Neuronal stem cell (in vitro differentiated cells): ENCODE measurements at regions not wholly inside any gene's neighbourhood (a gene's known extent, or its start where the extent isn't known, plus 50 kb on each side); places are given as distances from the start of the nearest gene placed in this dataset.

Experiments used
- DNase-seq: peaks from one replicate; pipeline ENCODE4 v3.0.0-alpha.2; 2013; ENCODE audit warnings: low spot score
- H2AFZ ChIP-seq: one replicate; pipeline ENCODE4 v1.6.1; 2013; ENCODE audit warnings: mild to moderate bottlenecking, low read length, inconsistent platforms
- H2AK5ac ChIP-seq: 2 replicates; pipeline ENCODE4 v1.6.1; 2013; ENCODE audit warnings: low read depth, mild to moderate bottlenecking, inconsistent platforms, low read length, moderate library complexity, mixed read lengths
- H2BK120ac ChIP-seq: 2 replicates; pipeline ENCODE4 v1.6.1; 2013; ENCODE audit warnings: low read depth, mild to moderate bottlenecking, inconsistent platforms, low read length, moderate library complexity, mixed read lengths
- H2BK12ac ChIP-seq: one replicate; pipeline ENCODE4 v1.6.1; 2013; ENCODE audit warnings: low read length, inconsistent platforms
- H2BK15ac ChIP-seq: 2 replicates; pipeline ENCODE4 v1.6.1; 2013; ENCODE audit warnings: mild to moderate bottlenecking, low read length, inconsistent platforms, mixed read lengths
- H2BK5ac ChIP-seq: one replicate; pipeline ENCODE4 v1.6.1; 2013; ENCODE audit warnings: inconsistent platforms, mild to moderate bottlenecking, low read length, moderate library complexity
- H3K14ac ChIP-seq: one replicate; pipeline ENCODE4 v1.6.1; 2013; ENCODE audit warnings: low read length, inconsistent platforms
- H3K18ac ChIP-seq: 2 replicates; pipeline ENCODE4 v1.6.1; 2013; ENCODE audit warnings: low read length, inconsistent platforms
- H3K23ac ChIP-seq: 2 replicates; pipeline ENCODE4 v1.6.1; 2013; ENCODE audit warnings: low read depth, mild to moderate bottlenecking, mixed read lengths, low read length, inconsistent platforms; ENCODE audit not compliant: poor library complexity
- H3K27ac ChIP-seq: replicated peaks from 3 replicates; pipeline ENCODE4 v1.5.1; 2013; ENCODE audit warnings: low read length, inconsistent platforms
- H3K27me3 ChIP-seq, 3 experiments: 2 replicates each; pipeline ENCODE4 v1.6.1; 2013; ENCODE audit warnings: low read length in 3 of 3, mild to moderate bottlenecking in 2 of 3, inconsistent platforms in 1 of 3, low read depth in 1 of 3, mixed read lengths in 1 of 3, moderate library complexity in 1 of 3; ENCODE audit not compliant: control insufficient read depth in 3 of 3, insufficient read depth in 3 of 3
- H3K36me3 ChIP-seq, 2 donors: replicated peaks in 1 of 2; 2 replicates each; pipeline ENCODE4 v1.6.1; 2013; ENCODE audit warnings: low read length in 2 of 2; ENCODE audit not compliant: control insufficient read depth in 2 of 2, insufficient read depth in 2 of 2
- H3K4ac ChIP-seq: 2 replicates; pipeline ENCODE4 v1.6.1; 2013; ENCODE audit warnings: inconsistent platforms, mild to moderate bottlenecking, low read length, moderate library complexity
- H3K4me1 ChIP-seq, 2 donors: 1 replicate in 1 of 2; 2 replicates in 1 of 2; pipeline ENCODE4 v1.6.1; 2013; ENCODE audit warnings: low read length in 2 of 2, low read depth in 1 of 2; ENCODE audit not compliant: control insufficient read depth in 2 of 2, insufficient read depth in 1 of 2
- H3K4me2 ChIP-seq: one replicate; pipeline ENCODE4 v1.6.1; 2013; ENCODE audit warnings: mild to moderate bottlenecking, low read length, inconsistent platforms; ENCODE audit not compliant: insufficient read depth, poor library complexity, severe bottlenecking
- H3K4me3 ChIP-seq, 2 donors: 2 replicates each; pipeline ENCODE4 v1.5.1; 2013; ENCODE audit warnings: low read length in 2 of 2, mild to moderate bottlenecking in 2 of 2, inconsistent platforms in 1 of 2, moderate library complexity in 1 of 2
- H3K79me1 ChIP-seq: one replicate; pipeline ENCODE4 v1.6.1; 2013; ENCODE audit warnings: low read depth, mild to moderate bottlenecking, inconsistent platforms, low read length, moderate library complexity
- H3K9ac ChIP-seq: one replicate; pipeline ENCODE4 v1.6.1; 2013; ENCODE audit warnings: mild to moderate bottlenecking, low read depth, low read length, inconsistent platforms; ENCODE audit not compliant: poor library complexity
- H3K9me3 ChIP-seq, 2 donors: replicated peaks in 1 of 2; 2 replicates each; pipeline versions ENCODE3 to v1.6.1; 2013; ENCODE audit warnings: low read length in 2 of 2, mild to moderate bottlenecking in 2 of 2, inconsistent platforms in 1 of 2, low read depth in 1 of 2, mixed read lengths in 1 of 2, moderate library complexity in 1 of 2; ENCODE audit not compliant: control insufficient read depth in 2 of 2, insufficient read depth in 1 of 2
- H4K8ac ChIP-seq: one replicate; pipeline ENCODE4 v1.6.1; 2013; ENCODE audit warnings: low read depth, mild to moderate bottlenecking, inconsistent platforms, low read length, moderate library complexity
- H4K91ac ChIP-seq: one replicate; pipeline ENCODE4 v1.6.1; 2013; ENCODE audit warnings: low read length, low read depth, mild to moderate bottlenecking, inconsistent platforms; ENCODE audit not compliant: poor library complexity
- WGBS, 2 donors: extraction: QIAGEN DNeasy Blood & Tissue Kit; methylation state at CpG; one replicate each; pipeline ENCODE4 v1.1.7; 2013; ENCODE audit warnings: missing lambda C conversion rate in 2 of 2, mixed read lengths in 1 of 2; ENCODE audit not compliant: insufficient read length in 2 of 2, insufficient replicate concordance in 1 of 2; ENCODE audit errors: extremely low coverage in 2 of 2; 5-methylcytosine and 5-hydroxymethylcytosine counted together

DNA sequence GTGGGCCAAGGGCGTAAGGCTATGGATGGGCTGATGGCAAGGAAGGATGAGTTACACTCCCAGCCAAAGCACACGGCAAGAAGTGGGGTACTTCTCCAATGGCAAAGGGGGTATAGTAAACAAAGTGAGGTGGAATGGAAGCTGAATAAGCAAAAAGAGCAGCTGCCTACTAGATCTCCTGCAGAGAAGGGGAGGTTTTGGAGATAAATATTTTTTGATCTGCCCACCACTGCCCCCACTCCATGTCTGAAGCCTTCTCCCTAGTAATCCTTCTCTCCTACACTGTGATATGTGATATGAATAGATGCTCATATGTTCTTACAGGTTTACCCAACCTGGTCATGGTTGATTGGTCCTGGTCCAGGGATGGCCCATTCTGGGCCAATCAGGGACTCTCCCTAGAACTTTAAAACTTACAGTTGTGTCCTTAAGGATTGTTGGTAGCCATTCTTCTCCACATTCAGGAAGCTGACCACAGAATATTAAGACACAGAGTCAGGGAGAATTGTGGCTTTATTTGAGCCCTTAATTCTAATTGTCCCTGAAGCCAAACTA lies 436.8 kb downstream of the OMA1 start:
- Histone ChIP-seq H4K8ac (no peak overlapping the region), H3K18ac (no peak overlapping the region), H3K14ac (no peak overlapping the region), H2BK5ac (no peak overlapping the region), H3K4ac (no peak overlapping the region), H2AK5ac (no peak overlapping the region), H3K23ac (no peak overlapping the region), H3K4me2 (no peak overlapping the region), H3K4me3 (no peak overlapping the region), H4K91ac (no peak overlapping the region), H2BK120ac (no peak overlapping the region), H3K36me3 (no peaks in the 10 kb centered on the region), H3K9me3 (peaks cover 0 to 2% of the 10 kb centered on the region in 2 donors), H3K27me3 (no peaks in the 10 kb centered on the region), H2BK15ac (no peak overlapping the region), H3K4me1 (peaks cover 0 to 1% of the 10 kb centered on the region in 2 donors), H2BK12ac (no peak overlapping the region), H3K27ac (no peak overlapping the region), H3K9ac (no peak overlapping the region), H3K79me1 (no peaks in the 10 kb centered on the region), H2AFZ (no peak overlapping the region)
- no peak for DNase-seq
- WGBS, 2 donors: no CpG with 5 or more reads among the region's 2 CpGs

DNA sequence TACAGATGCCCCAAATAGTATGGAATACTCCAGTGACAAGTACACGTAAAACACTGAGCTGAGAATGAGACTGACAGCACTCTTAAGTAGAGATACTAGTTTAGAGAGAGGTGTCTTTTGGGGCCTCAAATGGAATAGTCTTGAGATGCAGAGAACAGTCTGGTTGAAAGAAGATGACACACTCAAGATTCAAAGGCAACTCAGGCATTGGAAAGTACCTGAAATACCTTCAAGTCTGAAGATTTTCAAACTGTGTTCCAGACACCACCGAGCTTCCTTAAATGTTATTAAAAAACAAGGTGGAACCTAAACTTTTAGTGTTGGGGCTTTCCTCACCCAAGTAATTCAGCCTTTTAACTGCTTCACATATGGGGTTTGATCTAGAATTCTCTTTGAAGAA lies 437.7 kb downstream of the OMA1 start:
- no peaks in the 10 kb centered on the region for H3K79me1 ChIP-seq
- no CpG with 5 or more reads among the region's 2 CpGs for WGBS, 2 donors
- H3K4me2 ChIP-seq: no peak overlapping the region
- H4K91ac ChIP-seq: no peak overlapping the region
- H3K4ac ChIP-seq: no peak overlapping the region
- peaks cover 0 to 1% of the 10 kb centered on the region in 2 donors for H3K4me1 ChIP-seq
- H3K9ac ChIP-seq: no peak overlapping the region
- H2BK120ac ChIP-seq: no peak overlapping the region
- H3K27ac ChIP-seq: no peak overlapping the region
- no peak overlapping the region for H3K14ac ChIP-seq
- H3K27me3 ChIP-seq: no peaks in the 10 kb centered on the region
- H2AK5ac ChIP-seq: no peak overlapping the region
- H2BK5ac ChIP-seq: no peak overlapping the region
- no peak for DNase-seq
- no peak overlapping the region for H2BK15ac ChIP-seq
- H2BK12ac ChIP-seq: no peak overlapping the region
- H4K8ac ChIP-seq: no peak overlapping the region
- H3K4me3 ChIP-seq: no peak overlapping the region
- H3K23ac ChIP-seq: no peak overlapping the region
- no peaks in the 10 kb centered on the region for H3K36me3 ChIP-seq
- no peak overlapping the region for H3K18ac ChIP-seq
- no peaks in the 10 kb centered on the region for H3K9me3 ChIP-seq
- no peak overlapping the region for H2AFZ ChIP-seq

- Histone ChIP-seq H3K9me3 (no peaks in the 10 kb centered on the region), H2BK12ac (no peak overlapping the region), H2AK5ac (no peak overlapping the region), H3K23ac (no peak overlapping the region), H3K27ac (no peak overlapping the region), H3K4ac (no peak overlapping the region), H4K91ac (no peak overlapping the region), H3K27me3 (no peaks in the 10 kb centered on the region), H2AFZ (no peak overlapping the region), H3K4me2 (no peak overlapping the region), H3K9ac (no peak overlapping the region), H3K79me1 (no peaks in the 10 kb centered on the region), H3K14ac (no peak overlapping the region), H3K4me1 (no peaks in the 10 kb centered on the region), H2BK120ac (no peak overlapping the region), H3K4me3 (no peak overlapping the region), H3K36me3 (no peaks in the 10 kb centered on the region), H2BK15ac (no peak overlapping the region), H3K18ac (no peak overlapping the region), H2BK5ac (no peak overlapping the region), H4K8ac (no peak overlapping the region)
- no CpG with 5 or more reads among the region's 1 CpG for WGBS, 2 donors
- DNase-seq: no peak
Observed at GRCh38 chr1:58107943-58108342, 438.6 kb downstream of the OMA1 start.

DNA sequence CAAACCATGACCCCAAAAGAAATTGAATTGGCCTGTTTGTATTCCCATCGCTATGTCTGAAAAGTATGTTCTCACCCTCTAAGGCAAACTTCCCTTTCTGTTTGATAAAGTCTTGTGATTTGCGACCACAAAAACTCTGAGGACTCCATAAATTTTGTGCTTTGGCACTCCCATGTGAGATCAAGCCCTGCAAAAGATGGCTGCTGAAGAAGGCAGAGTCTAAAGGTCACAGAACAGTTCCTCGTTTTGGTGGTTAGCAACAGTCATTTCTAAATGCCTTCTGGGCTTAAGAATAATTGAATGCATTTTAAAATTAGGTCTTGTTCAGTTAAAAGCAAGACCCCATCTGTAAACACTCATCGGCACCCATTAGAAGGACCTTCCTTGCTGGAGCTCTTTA lies 441.6 kb downstream of the OMA1 start:
- WGBS, 2 donors: no CpG with 5 or more reads among the region's 4 CpGs
- H2BK120ac ChIP-seq: no peak overlapping the region
- no peak overlapping the region for H3K23ac ChIP-seq
- H3K4me3 ChIP-seq: no peak overlapping the region
- H2AK5ac ChIP-seq: no peak overlapping the region
- no peak overlapping the region for H4K8ac ChIP-seq
- H2AFZ ChIP-seq: no peak overlapping the region
- no peak overlapping the region for H4K91ac ChIP-seq
- H3K9me3 ChIP-seq: no peaks in the 10 kb centered on the region
- no peak overlapping the region for H3K9ac ChIP-seq
- H3K79me1 ChIP-seq: no peaks in the 10 kb centered on the region
- H3K18ac ChIP-seq: no peak overlapping the region
- H3K27ac ChIP-seq: no peak overlapping the region
- no peaks in the 10 kb centered on the region for H3K36me3 ChIP-seq
- no peak overlapping the region for H2BK12ac ChIP-seq
- no peaks in the 10 kb centered on the region for H3K4me1 ChIP-seq
- no peak for DNase-seq
- H3K4ac ChIP-seq: no peak overlapping the region
- H3K14ac ChIP-seq: no peak overlapping the region
- no peak overlapping the region for H3K4me2 ChIP-seq
- no peak overlapping the region for H2BK15ac ChIP-seq
- no peak overlapping the region for H2BK5ac ChIP-seq
- no peaks in the 10 kb centered on the region for H3K27me3 ChIP-seq
